NCI-H1105 treated with DMSO at 0.1 percent for 48 hours (cell line): ENCODE measurements at regions not wholly inside any gene's neighbourhood (a gene's known extent, or its start where the extent isn't known, plus 50 kb on each side); places are given as distances from the start of the nearest gene placed in this dataset.

Experiments
- DNase-seq: peaks from one replicate; lab custom pipeline; 2025; lab: John Stamatoyannopoulos, UW

GRCh38 chr10:113292086-113292485 is 260.8 kb upstream of the HABP2 start:
- no peak for DNase-seq

- no peak for DNase-seq
These were observed 260.1 kb upstream of the HABP2 start for GRCh38 chr10:113292743-113293142.

- no peak for DNase-seq
These were observed 259.7 kb upstream of the HABP2 start for GRCh38 chr10:113293167-113293566.

GRCh38 chr10:113294868-113295267 is 258.0 kb upstream of the HABP2 start:
- DNase-seq: no peak

GRCh38 chr10:113297226-113297625 is 255.6 kb upstream of the HABP2 start:
- no peak for DNase-seq

GRCh38 chr10:113298616-113299015 is 254.2 kb upstream of the HABP2 start:
- no peak for DNase-seq

- DNase-seq: no peak
These were observed 252.7 kb upstream of the HABP2 start for GRCh38 chr10:113300201-113300600.

GRCh38 chr10:113300617-113301016 is 252.2 kb upstream of the HABP2 start:
- no peak for DNase-seq

- DNase-seq: no peak
These were observed 251.4 kb upstream of the HABP2 start for GRCh38 chr10:113301342-113301984.

GRCh38 chr10:113302062-113302461 is 250.8 kb upstream of the HABP2 start:
- no peak for DNase-seq

GRCh38 chr10:113303544-113304146 is 249.2 kb upstream of the HABP2 start:
- DNase-seq: no peak

GRCh38 chr10:113304726-113305125 is 248.1 kb upstream of the HABP2 start:
- no peak for DNase-seq

GRCh38 chr10:113305871-113306270 is 247.0 kb upstream of the HABP2 start:
- DNase-seq: no peak

- no peak for DNase-seq
These were observed 243.1 kb upstream of the HABP2 start for GRCh38 chr10:113309791-113310190.

- no peak for DNase-seq
These were observed 242.5 kb upstream of the HABP2 start for GRCh38 chr10:113310347-113310746.

- DNase-seq: no peak
These were observed 239.7 kb upstream of the HABP2 start for GRCh38 chr10:113313048-113313602.

GRCh38 chr10:113313722-113314121 is 239.1 kb upstream of the HABP2 start:
- DNase-seq: no peak

- no peak for DNase-seq
These were observed 236.3 kb upstream of the HABP2 start for GRCh38 chr10:113316506-113316905.

GRCh38 chr10:113317489-113317888 is 235.4 kb upstream of the HABP2 start:
- DNase-seq: no peak

GRCh38 chr10:113319479-113319878 is 233.4 kb upstream of the HABP2 start:
- no peak for DNase-seq

GRCh38 chr10:113320211-113320610 is 232.6 kb upstream of the HABP2 start:
- DNase-seq: no peak

GRCh38 chr10:113320987-113321386 is 231.9 kb upstream of the HABP2 start:
- no peak for DNase-seq

GRCh38 chr10:113322843-113323242 is 230.0 kb upstream of the HABP2 start:
- no peak for DNase-seq

- DNase-seq: no peak
These were observed 228.9 kb upstream of the HABP2 start for GRCh38 chr10:113323985-113324384.
